NCI-H1417 treated with DMSO at 0.1 percent for 48 hours (cell line): ENCODE measurements at regions not wholly inside any gene's neighbourhood (a gene's known extent, or its start where the extent isn't known, plus 50 kb on each side); places are given as distances from the start of the nearest gene placed in this dataset.

Source experiments
- DNase-seq: peaks from one replicate; lab custom pipeline; 2025; lab: John Stamatoyannopoulos, UW

- no peak for DNase-seq
Measured at GRCh38 chr6:18674346-18674745, 287.2 kb downstream of the RNF144B start.

- DNase-seq, result no peak
Measured at GRCh38 chr6:18675881-18676280, 288.7 kb downstream of the RNF144B start.

- no peak for DNase-seq
Measured at GRCh38 chr6:18676548-18676947, 289.4 kb downstream of the RNF144B start.

GRCh38 chr6:18680842-18681241, 293.7 kb downstream of the RNF144B start:
- DNase-seq, result no peak

GRCh38 chr6:18681832-18682503, 294.8 kb downstream of the RNF144B start:
- DNase-seq, result no peak

GRCh38 chr6:18684343-18684742, 297.2 kb downstream of the RNF144B start:
- no peak for DNase-seq

- no peak for DNase-seq
Measured at GRCh38 chr6:18692929-18693685, 306.0 kb downstream of the RNF144B start.

- peak; percentile 68 for DNase-seq
Measured at GRCh38 chr6:18693881-18694280, 306.7 kb downstream of the RNF144B start.

GRCh38 chr6:18703546-18703945, 316.4 kb downstream of the RNF144B start:
- no peak for DNase-seq

- no peak for DNase-seq
Measured at GRCh38 chr6:18707714-18708439, 320.7 kb downstream of the RNF144B start.

- no peak for DNase-seq
Measured at GRCh38 chr6:18712595-18712994, 325.4 kb downstream of the RNF144B start.

GRCh38 chr6:18720075-18720474, 332.9 kb downstream of the RNF144B start:
- DNase-seq, result no peak

GRCh38 chr6:18724056-18724455, 336.9 kb downstream of the RNF144B start:
- no peak for DNase-seq

- DNase-seq, result no peak
Measured at GRCh38 chr6:18725449-18725848, 338.3 kb downstream of the RNF144B start.

GRCh38 chr6:18733921-18734550, 346.9 kb downstream of the RNF144B start:
- DNase-seq, result no peak

- no peak for DNase-seq
Measured at GRCh38 chr6:18741741-18742140, 354.6 kb downstream of the RNF144B start.

GRCh38 chr6:18742406-18742805, 355.3 kb downstream of the RNF144B start:
- no peak for DNase-seq

GRCh38 chr6:18746727-18747126, 359.6 kb downstream of the RNF144B start:
- DNase-seq, result no peak

GRCh38 chr6:18748314-18748713, 361.2 kb downstream of the RNF144B start:
- no peak for DNase-seq

GRCh38 chr6:18752278-18753068, 365.3 kb downstream of the RNF144B start:
- DNase-seq, result no peak

- DNase-seq, result no peak
Measured at GRCh38 chr6:18753076-18753475, 365.9 kb downstream of the RNF144B start.

- DNase-seq, result no peak
Measured at GRCh38 chr6:18763086-18763485, 375.9 kb downstream of the RNF144B start.
